ENCODE measurements at regions not wholly inside any gene's neighbourhood (a gene's known extent, or its start where the extent isn't known, plus 50 kb on each side); places are given as distances from the start of the nearest gene placed in this dataset.
"Not testable (repeated sequence)": the region's sequence is repeated elsewhere in the genome, so short reads cannot be mapped to it uniquely, and the experiment has no call there.

GRCh38 chr2:221897718-221898117 is 325.6 kb upstream of the EPHA4 start:
- no peak overlapping the region for H3K4me3 ChIP-seq (ENCODE audit: control insufficient read depth, low read depth, low read length)
- TF ChIP-seq CTCF (conservative IDR thresholded peaks at IDR 0.05; ENCODE audit: control insufficient read depth, insufficient read depth, low read depth, low read length) = no peak
- no peak for DNase-seq (ENCODE audit: low read depth)

GRCh38 chr2:221896505-221897151 is 324.5 kb upstream of the EPHA4 start:
- no peak for TF ChIP-seq CTCF (conservative IDR thresholded peaks at IDR 0.05; ENCODE audit: control insufficient read depth, insufficient read depth, low read depth, low read length)
- H3K4me3 ChIP-seq (ENCODE audit: control insufficient read depth, low read depth, low read length) = no peak overlapping the region
- peak; percentile 88 for DNase-seq (ENCODE audit: low read depth)

- no peak overlapping the region for H3K4me3 ChIP-seq (ENCODE audit: control insufficient read depth, low read depth, low read length)
- no peak for TF ChIP-seq CTCF (conservative IDR thresholded peaks at IDR 0.05; ENCODE audit: control insufficient read depth, insufficient read depth, low read depth, low read length)
- peak; percentile 51 for DNase-seq (ENCODE audit: low read depth)
Observed at GRCh38 chr2:221895366-221896121, 323.4 kb upstream of the EPHA4 start.

- TF ChIP-seq CTCF (conservative IDR thresholded peaks at IDR 0.05; ENCODE audit: control insufficient read depth, insufficient read depth, low read depth, low read length) = no peak
- H3K4me3 ChIP-seq (ENCODE audit: control insufficient read depth, low read depth, low read length) = no peak overlapping the region
- no peak for DNase-seq (ENCODE audit: low read depth)
Observed at GRCh38 chr2:221893501-221893900, 321.4 kb upstream of the EPHA4 start.

- H3K4me3 ChIP-seq (ENCODE audit: control insufficient read depth, low read depth, low read length); DNase-seq (ENCODE audit: low read depth): not testable (repeated sequence)
Observed at GRCh38 chr2:221892006-221892405, 319.9 kb upstream of the EPHA4 start.

GRCh38 chr2:221883976-221884375 is 311.9 kb upstream of the EPHA4 start:
- TF ChIP-seq CTCF (conservative IDR thresholded peaks at IDR 0.05; ENCODE audit: control insufficient read depth, insufficient read depth, low read depth, low read length) = no peak
- DNase-seq (ENCODE audit: low read depth) = no peak
- H3K4me3 ChIP-seq (ENCODE audit: control insufficient read depth, low read depth, low read length) = no peak overlapping the region

- H3K4me3 ChIP-seq (ENCODE audit: control insufficient read depth, low read depth, low read length) = no peak overlapping the region
- no peak for DNase-seq (ENCODE audit: low read depth)
- TF ChIP-seq CTCF (conservative IDR thresholded peaks at IDR 0.05; ENCODE audit: control insufficient read depth, insufficient read depth, low read depth, low read length) = no peak
Observed at GRCh38 chr2:221876016-221876415, 303.9 kb upstream of the EPHA4 start.
